GM18951 (cell line): ENCODE measurements at regions not wholly inside any gene's neighbourhood (a gene's known extent, or its start where the extent isn't known, plus 50 kb on each side); places are given as distances from the start of the nearest gene placed in this dataset.

Source experiments
- POLR2A ChIP-seq: IDR thresholded peaks from 4 replicates; pipeline ENCODE4 v1.6.1; 2011; ENCODE audit warnings: mild to moderate bottlenecking; ENCODE audit not compliant: insufficient read length, insufficient read depth; ENCODE audit errors: extremely low read depth
- in situ Hi-C: fragments of 300-500 bp; cut with MboI; formaldehyde crosslinking; loops from one replicate; pipeline ENCODE4 v1.12.0; 2022; ENCODE audit warnings: low sequenced_read_pairs, mixed read lengths, inconsistent platforms; ENCODE audit not compliant: unreplicated experiment

GRCh38 chr2:226037526-226037925, 638.0 kb downstream of the NYAP2 start:
- no peak for TF ChIP-seq POLR2A
- in situ Hi-C loops: no loop called here

- TF ChIP-seq POLR2A: no peak
- in situ Hi-C loops: no loop called here
These were observed 632.4 kb downstream of the NYAP2 start for GRCh38 chr2:226031647-226032501.

- in situ Hi-C loops: no loop called here
- no peak for TF ChIP-seq POLR2A
These were observed 631.5 kb downstream of the NYAP2 start for GRCh38 chr2:226030788-226031646.

DNA sequence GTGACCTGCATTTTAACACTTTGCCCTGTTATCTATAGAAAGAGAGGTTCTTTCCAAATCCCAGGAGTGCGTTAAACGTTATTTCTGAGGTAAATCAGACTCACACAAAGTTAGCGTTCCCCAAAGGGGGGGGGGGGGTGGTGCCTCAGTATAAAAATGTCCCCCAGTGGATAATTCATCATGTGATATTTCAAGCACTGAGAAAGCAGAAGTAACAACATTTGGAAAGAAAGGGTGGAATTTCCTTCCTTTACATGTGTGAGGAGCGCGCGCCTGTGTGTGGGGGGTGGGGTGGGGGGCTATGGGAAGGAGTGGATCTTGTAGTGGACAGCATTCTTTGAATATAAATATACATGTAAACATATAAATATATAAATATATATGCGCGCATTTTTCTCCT, 630.9 kb downstream of the NYAP2 start:
- in situ Hi-C loops: no loop called here
- TF ChIP-seq POLR2A: no peak

DNA sequence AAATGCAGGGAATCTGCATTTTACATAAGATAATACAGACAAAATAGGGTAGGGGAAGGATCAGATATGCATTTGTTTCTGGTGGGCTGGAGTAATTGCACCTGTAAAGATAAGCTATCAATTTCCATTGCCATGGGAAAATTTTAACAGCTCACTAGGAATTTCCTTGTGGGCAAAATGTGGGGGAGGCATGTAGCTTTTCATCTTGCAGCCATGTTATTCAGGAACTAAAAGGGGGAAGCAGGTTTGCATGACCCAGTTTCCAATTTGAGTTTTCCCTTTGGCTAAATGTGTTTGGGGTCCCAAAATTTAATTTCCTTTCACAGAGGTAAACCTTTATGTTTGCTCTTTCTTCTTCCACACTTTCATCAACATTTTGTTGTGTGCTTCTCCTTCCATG, 624.4 kb downstream of the NYAP2 start:
- no peak for TF ChIP-seq POLR2A
- in situ Hi-C loops: no loop called here

- in situ Hi-C loops: no loop called here
- no peak for TF ChIP-seq POLR2A
These were observed 623.9 kb downstream of the NYAP2 start for GRCh38 chr2:226023383-226023782.

- in situ Hi-C loops: no loop called here
- TF ChIP-seq POLR2A: no peak
These were observed 621.4 kb downstream of the NYAP2 start for GRCh38 chr2:226020956-226021355.

DNA sequence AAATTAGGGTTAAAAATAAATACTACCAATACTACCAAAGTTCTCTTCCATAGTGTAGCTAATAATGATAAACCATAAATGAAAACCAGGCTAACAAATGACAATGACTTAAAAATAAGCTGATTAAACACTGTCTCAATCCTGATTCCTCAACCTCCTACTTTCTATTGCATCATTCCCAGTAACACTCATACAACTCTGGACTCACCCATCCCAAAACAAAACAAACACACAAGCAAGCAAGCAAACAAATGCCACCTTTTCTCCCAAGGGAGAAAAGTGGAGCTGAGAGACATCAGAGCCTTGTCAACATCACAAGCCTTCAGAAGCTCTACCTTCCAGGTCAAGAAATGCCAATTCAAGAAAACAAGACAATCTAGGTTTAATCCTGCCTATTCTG, 620.7 kb downstream of the NYAP2 start:
- TF ChIP-seq POLR2A: no peak
- in situ Hi-C loops: no loop called here

GRCh38 chr2:226018641-226019040, 619.1 kb downstream of the NYAP2 start:
- TF ChIP-seq POLR2A: no peak
- in situ Hi-C loops: no loop called here

DNA sequence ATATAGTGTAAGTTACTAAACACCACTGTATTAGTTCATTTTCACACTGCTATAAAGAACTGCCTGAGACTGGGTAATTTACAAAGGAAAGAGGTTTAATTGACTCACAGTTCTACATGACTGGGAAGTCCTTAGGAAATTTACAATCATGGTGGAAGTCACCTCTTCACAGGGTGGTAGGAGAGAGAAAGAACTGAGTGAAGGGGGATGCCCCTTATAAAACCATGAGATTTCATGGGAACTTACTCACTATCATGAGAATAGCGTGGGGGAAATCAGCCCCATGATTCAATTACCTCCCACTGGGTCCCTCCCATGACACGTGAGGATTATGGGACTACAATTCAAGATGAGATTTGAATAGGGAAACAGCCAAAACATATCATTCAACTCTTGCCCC, 618.0 kb downstream of the NYAP2 start:
- TF ChIP-seq POLR2A: no peak
- in situ Hi-C loops: no loop called here

DNA sequence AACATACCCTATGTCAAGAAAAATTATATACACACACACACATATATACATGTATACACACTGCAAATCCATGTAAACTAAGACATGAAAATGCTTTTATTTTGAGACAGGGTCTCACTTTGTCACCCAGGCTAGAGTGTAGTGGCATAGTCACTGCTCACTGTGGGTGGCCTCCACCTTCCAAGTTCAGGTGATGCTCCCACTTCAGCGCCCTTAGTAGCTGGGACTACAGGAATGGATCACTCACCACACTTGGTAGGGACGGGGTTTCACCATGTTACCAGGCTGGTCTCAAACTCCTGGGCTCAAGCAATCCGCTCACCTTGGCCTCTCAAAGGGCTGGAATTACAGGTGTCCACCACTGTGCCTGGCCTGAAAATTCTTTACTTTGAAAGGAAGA, 617.6 kb downstream of the NYAP2 start:
- TF ChIP-seq POLR2A: no peak
- in situ Hi-C loops: no loop called here

DNA sequence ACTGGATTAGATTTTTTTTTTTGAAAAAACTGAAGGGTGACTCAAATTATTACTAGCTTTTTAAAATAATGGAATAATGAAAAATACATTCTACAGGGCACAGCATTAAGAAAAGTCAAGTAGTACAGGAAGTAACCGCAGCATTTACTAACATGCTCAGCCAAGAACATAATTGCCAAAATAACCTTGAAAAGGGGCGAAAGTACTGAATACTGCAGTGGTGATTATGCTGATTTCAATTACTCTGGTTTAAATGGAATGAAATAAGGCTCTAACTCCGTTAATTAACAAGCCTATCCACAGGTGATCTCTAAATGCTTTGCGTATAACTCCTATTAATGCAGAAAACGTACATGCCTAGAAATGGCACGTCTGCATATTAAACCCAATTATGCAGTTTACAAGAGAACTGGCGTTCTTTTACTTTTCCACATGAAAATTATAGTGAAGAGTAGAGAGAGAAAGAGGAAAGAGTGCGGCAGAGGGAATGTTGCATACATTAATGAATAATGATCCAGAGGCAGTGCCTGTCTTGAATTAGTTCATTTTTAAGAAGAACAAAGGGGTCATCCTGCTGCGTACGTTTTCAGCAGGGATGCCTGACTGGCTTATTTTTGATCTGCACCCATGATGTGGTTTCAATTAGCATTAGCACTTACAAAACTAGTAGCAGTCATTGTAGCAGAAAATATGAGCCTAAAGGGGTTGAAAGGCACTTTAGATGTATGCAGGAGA, 612.4 kb downstream of the NYAP2 start:
- in situ Hi-C loops: no loop called here
- TF ChIP-seq POLR2A: no peak

- no peak for TF ChIP-seq POLR2A
- in situ Hi-C loops: no loop called here
These were observed 602.9 kb downstream of the NYAP2 start for GRCh38 chr2:226002438-226002837.
